Left ventricle myocardium inferior (tissue), 1 donor: ENCODE measurements at regions not wholly inside any gene's neighbourhood (a gene's known extent, or its start where the extent isn't known, plus 50 kb on each side); places are given as distances from the start of the nearest gene placed in this dataset.

ENCODE experiments used
- DNase-seq: peaks from one replicate; pipeline ENCODE4 v3.0.0-alpha.2; 2020
- H3K27ac ChIP-seq: fragments of 200-600 bp; replicated peaks from 2 replicates; pipeline ENCODE4 v1.8.0; 2021
- H3K27me3 ChIP-seq: fragments of 200-600 bp; 2 replicates; pipeline ENCODE4 v1.8.0; 2021; ENCODE audit warnings: low read depth
- H3K36me3 ChIP-seq: fragments of 200-600 bp; 2 replicates; pipeline ENCODE4 v1.8.0; 2021
- H3K4me1 ChIP-seq: fragments of 200-600 bp; 2 replicates; pipeline ENCODE4 v1.8.0; 2021
- H3K4me3 ChIP-seq: fragments of 200-600 bp; 2 replicates; pipeline ENCODE4 v1.8.0; 2021; ENCODE audit warnings: mild to moderate bottlenecking, moderate library complexity
- H3K9me3 ChIP-seq: fragments of 200-600 bp; replicated peaks from 2 replicates; pipeline ENCODE4 v1.8.0; 2021
- CTCF ChIP-seq: fragments of 200-600 bp; IDR thresholded peaks from 2 replicates; pipeline ENCODE4 v1.8.0; 2021; ENCODE audit warnings: antibody characterized with exemption, mild to moderate bottlenecking, borderline replicate concordance
- intact Hi-C: fragments of 100-400 bp; cut with micrococcal nuclease; formaldehyde crosslinking; loops from one replicate; pipeline ENCODE4 v1.11.0; 2022
- donor health status: DM: no; HTN: yes; CAD: no; lungs with severe emphysema.

- intact Hi-C loops = no loop called here
- no peak overlapping the region for H3K4me3 ChIP-seq
- H3K36me3 ChIP-seq = no peaks in the 10 kb centered on the region
- H3K27ac ChIP-seq = no peak overlapping the region
- H3K27me3 ChIP-seq = no peaks in the 10 kb centered on the region
- H3K4me1 ChIP-seq = peaks cover 16% of the 10 kb centered on the region
- DNase-seq = no peak
- no peak for TF ChIP-seq CTCF
- H3K9me3 ChIP-seq = peaks cover 19% of the 10 kb centered on the region
Observed at GRCh38 chr9:81420024-81420423, 269.3 kb downstream of the TLE1 start.

- Histone ChIP-seq H3K27me3 (no peaks in the 10 kb centered on the region), H3K4me3 (no peak overlapping the region), H3K9me3 (peaks cover 14% of the 10 kb centered on the region), H3K27ac (no peak overlapping the region), H3K36me3 (no peaks in the 10 kb centered on the region), H3K4me1 (peaks cover 16% of the 10 kb centered on the region)
- TF ChIP-seq CTCF = no peak
- no peak for DNase-seq
- intact Hi-C loops = no loop called here
Observed at GRCh38 chr9:81417941-81418340, 271.4 kb downstream of the TLE1 start.

- Histone ChIP-seq H3K4me1 (peaks cover 16% of the 10 kb centered on the region), H3K4me3 (no peak overlapping the region), H3K27ac (no peak overlapping the region), H3K36me3 (no peaks in the 10 kb centered on the region), H3K27me3 (no peaks in the 10 kb centered on the region), H3K9me3 (peaks cover 14% of the 10 kb centered on the region)
- no peak for TF ChIP-seq CTCF
- no peak for DNase-seq
- intact Hi-C loops = no loop called here
Observed at GRCh38 chr9:81417299-81417675, 272.1 kb downstream of the TLE1 start.

- TF ChIP-seq CTCF = no peak
- intact Hi-C loops = no loop called here
- H3K27ac ChIP-seq = no peak overlapping the region
Observed at GRCh38 chr9:81416476-81417298, 272.7 kb downstream of the TLE1 start.

GRCh38 chr9:81414836-81415235 lies 274.5 kb downstream of the TLE1 start:
- peaks cover 10% of the 10 kb centered on the region for H3K9me3 ChIP-seq
- no peaks in the 10 kb centered on the region for H3K36me3 ChIP-seq
- H3K4me1 ChIP-seq = peaks cover 16% of the 10 kb centered on the region
- H3K27ac ChIP-seq = no peak overlapping the region
- intact Hi-C loops = no loop called here
- H3K4me3 ChIP-seq = no peak overlapping the region
- no peaks in the 10 kb centered on the region for H3K27me3 ChIP-seq
- DNase-seq = no peak
- TF ChIP-seq CTCF = no peak

More at GRCh38 chr9:81416476-81417298, 272.7 kb downstream of the TLE1 start:
- DNase-seq = no peak
- Histone ChIP-seq H3K9me3 (peaks cover 19% of the 10 kb centered on the region), H3K27me3 (no peaks in the 10 kb centered on the region), H3K4me1 (peaks cover 16% of the 10 kb centered on the region), H3K4me3 (no peak overlapping the region), H3K36me3 (no peaks in the 10 kb centered on the region)
